NB4 (cell line): ENCODE measurements at regions not wholly inside any gene's neighbourhood (a gene's known extent, or its start where the extent isn't known, plus 50 kb on each side); places are given as distances from the start of the nearest gene placed in this dataset.

ENCODE experiments used
- CTCF ChIP-seq: IDR thresholded peaks from one replicate; pipeline ENCODE4 v1.5.1; 2012; ENCODE audit warnings: low read depth, low read length
- MAX ChIP-seq: IDR thresholded peaks from 2 replicates; pipeline ENCODE4 v1.6.1; 2011; ENCODE audit warnings: low read depth, low read length

DNA sequence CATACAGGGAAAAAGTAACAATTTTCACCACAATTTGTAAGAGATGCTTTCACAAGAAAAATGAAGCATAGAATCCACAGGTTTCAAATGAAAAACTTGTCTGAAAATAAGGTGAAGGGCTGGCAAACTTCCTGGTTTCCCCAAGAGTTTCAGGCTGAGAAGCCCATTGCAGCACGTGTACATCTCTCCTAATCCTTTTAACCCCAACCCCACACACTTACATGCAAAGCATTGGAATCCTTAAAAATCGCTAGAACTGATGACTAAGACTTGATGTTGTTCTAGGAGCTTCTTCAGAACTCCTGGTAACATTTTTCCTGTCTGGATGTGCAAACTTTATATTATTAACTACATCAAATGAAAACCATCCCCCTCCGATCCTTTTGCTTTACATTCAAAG is 317.8 kb upstream of the RGMB start:
- no peak for TF ChIP-seq CTCF
- TF ChIP-seq MAX: no peak
